ENCODE measurements at regions not wholly inside any gene's neighbourhood (a gene's known extent, or its start where the extent isn't known, plus 50 kb on each side); places are given as distances from the start of the nearest gene placed in this dataset.

DNA sequence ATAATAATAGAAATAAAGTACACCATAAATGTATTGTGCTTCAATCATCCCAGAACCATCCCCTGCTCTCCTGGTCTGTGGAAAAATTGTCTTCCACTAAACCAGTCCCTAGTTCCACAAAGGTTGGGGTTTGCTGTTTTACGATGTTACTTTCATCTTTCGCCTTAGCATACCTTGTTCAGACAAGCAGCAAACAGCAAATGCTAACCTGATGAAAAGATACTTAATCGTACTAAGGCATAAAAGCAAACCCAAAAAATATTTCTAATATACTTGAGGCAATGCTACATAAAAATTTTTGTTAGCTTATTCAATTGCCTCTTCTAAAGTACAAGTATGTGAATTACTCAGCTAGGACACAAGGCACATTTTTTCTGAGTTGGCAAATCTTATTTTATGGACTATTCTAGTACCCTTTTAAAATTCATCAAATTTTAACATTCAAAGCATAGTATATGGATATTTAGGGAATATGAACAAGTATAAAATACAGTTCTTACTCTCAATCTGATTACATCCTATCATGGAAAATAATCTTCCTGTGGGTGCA, 97.1 kb upstream of the PLEKHG7 start:
- TF ChIP-seq, protein P1, sequence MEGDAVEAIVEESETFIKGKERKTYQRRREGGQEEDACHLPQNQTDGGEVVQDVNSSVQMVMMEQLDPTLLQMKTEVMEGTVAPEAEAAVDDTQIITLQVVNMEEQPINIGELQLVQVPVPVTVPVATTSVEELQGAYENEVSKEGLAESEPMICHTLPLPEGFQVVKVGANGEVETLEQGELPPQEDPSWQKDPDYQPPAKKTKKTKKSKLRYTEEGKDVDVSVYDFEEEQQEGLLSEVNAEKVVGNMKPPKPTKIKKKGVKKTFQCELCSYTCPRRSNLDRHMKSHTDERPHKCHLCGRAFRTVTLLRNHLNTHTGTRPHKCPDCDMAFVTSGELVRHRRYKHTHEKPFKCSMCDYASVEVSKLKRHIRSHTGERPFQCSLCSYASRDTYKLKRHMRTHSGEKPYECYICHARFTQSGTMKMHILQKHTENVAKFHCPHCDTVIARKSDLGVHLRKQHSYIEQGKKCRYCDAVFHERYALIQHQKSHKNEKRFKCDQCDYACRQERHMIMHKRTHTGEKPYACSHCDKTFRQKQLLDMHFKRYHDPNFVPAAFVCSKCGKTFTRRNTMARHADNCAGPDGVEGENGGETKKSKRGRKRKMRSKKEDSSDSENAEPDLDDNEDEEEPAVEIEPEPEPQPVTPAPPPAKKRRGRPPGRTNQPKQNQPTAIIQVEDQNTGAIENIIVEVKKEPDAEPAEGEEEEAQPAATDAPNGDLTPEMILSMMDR (IDR thresholded peaks at IDR 0.05): no peak
- no peak for TF ChIP-seq TCF7L2 (IDR thresholded peaks at IDR 0.05; ENCODE audit: low read depth, low read length)
- TF ChIP-seq POLR2AphosphoS5 (IDR thresholded peaks at IDR 0.05; ENCODE audit: low read depth, low read length): no peak
